Prostate gland (tissue), 2 donors: ENCODE measurements at regions not wholly inside any gene's neighbourhood (a gene's known extent, or its start where the extent isn't known, plus 50 kb on each side); places are given as distances from the start of the nearest gene placed in this dataset.

Experiments used
- POLR2A ChIP-seq: fragments of 450-650 bp; IDR thresholded peaks from one replicate; pipeline ENCODE4 v1.6.1; 2016; ENCODE audit warnings: antibody characterized with exemption, mild to moderate bottlenecking
- POLR2AphosphoS5 ChIP-seq: sonication (generic); formaldehyde crosslinking; IDR thresholded peaks from one replicate; pipeline ENCODE4 v1.6.1; 2017; ENCODE audit warnings: antibody characterized with exemption
- TF ChIP-seq, protein P1 (sequence below), 4 experiments: fragments of 200-600 bp in 2 of 4; fragments of 450-650 bp in 2 of 4; sonication (generic) in 2 of 4; IDR thresholded peaks; 1 replicate in 3 of 4; 2 replicates in 1 of 4; pipeline ENCODE4 v1.5.1; 2016 to 2019; ENCODE audit warnings: antibody characterized with exemption in 4 of 4, mild to moderate bottlenecking in 2 of 4, moderate library complexity in 2 of 4

DNA sequence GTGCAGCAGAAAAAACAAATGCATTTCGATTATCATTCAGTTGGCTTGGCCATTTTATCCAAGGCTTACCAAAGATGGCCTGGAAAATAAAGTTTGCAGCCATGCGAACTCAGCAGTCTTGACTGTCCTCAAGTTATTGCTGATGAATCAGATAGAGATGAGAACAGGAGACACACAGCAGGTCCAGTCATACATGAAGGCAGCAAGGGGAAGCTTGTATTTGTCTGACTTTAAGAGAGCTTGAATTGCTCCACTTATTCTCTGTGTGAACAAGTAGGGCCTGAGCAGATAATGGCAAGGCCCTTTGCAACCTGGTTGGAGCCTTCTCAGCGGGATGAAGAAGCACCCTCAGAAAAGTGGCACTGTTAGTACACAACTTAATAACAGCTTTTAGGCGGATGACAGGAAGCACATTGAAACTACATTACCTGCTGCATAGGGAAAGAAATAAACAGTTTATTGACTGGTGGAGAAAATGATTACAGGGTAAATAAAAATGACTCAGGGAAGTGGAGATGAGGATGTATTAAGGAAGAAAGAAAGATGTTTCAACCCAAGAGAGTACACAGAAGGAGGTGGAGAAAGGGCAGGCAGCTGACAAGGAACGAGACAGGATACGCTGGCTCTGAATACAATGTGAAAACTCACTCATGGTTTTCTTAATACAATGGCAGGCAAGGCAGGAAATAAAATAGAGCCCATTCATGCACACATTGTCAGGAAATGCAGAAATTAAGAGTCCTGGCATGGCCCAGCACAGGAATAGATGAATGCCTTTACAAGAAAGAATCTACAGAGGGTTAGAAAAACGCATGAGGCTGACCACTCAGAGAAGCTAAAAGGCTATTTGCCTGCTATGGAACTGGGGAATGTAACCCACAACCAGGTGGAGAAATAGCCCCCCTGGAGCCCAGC, 128.4 kb downstream of the GALC start:
- TF ChIP-seq, protein P1, sequence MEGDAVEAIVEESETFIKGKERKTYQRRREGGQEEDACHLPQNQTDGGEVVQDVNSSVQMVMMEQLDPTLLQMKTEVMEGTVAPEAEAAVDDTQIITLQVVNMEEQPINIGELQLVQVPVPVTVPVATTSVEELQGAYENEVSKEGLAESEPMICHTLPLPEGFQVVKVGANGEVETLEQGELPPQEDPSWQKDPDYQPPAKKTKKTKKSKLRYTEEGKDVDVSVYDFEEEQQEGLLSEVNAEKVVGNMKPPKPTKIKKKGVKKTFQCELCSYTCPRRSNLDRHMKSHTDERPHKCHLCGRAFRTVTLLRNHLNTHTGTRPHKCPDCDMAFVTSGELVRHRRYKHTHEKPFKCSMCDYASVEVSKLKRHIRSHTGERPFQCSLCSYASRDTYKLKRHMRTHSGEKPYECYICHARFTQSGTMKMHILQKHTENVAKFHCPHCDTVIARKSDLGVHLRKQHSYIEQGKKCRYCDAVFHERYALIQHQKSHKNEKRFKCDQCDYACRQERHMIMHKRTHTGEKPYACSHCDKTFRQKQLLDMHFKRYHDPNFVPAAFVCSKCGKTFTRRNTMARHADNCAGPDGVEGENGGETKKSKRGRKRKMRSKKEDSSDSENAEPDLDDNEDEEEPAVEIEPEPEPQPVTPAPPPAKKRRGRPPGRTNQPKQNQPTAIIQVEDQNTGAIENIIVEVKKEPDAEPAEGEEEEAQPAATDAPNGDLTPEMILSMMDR (IDR thresholded peaks at IDR 0.05) = no peak
- TF ChIP-seq POLR2A (no peak), POLR2AphosphoS5 (no peak)
